AG04450 (cell line): ENCODE measurements at regions not wholly inside any gene's neighbourhood (a gene's known extent, or its start where the extent isn't known, plus 50 kb on each side); places are given as distances from the start of the nearest gene placed in this dataset.
"Not testable (repeated sequence)": the region's sequence is repeated elsewhere in the genome, so short reads cannot be mapped to it uniquely, and the experiment has no call there.

Source experiments
- CTCF ChIA-PET: fragments of 300-600, 350-600 bp; formaldehyde crosslinking; extraction: SDS; loops from one replicate; lab custom pipeline; 2022; ENCODE audit warnings: antibody characterized with exemption, inconsistent platforms; lab: Charles Lee
- POLR2A ChIA-PET: fragments of 350-600 bp; formaldehyde crosslinking; extraction: SDS; loops from one replicate; lab custom pipeline; 2021; ENCODE audit warnings: antibody characterized with exemption, inconsistent platforms; lab: Yijun Ruan, JAX
- DNase-seq: peaks from one replicate; pipeline ENCODE4 v3.0.0-alpha.2; 2011; ENCODE audit warnings: low read depth, low spot score
- H3K27ac ChIP-seq: one replicate; pipeline ENCODE4 v1.5.1; 2012; ENCODE audit warnings: low read depth, low read length, control low read depth
- H3K27me3 ChIP-seq: one replicate; pipeline ENCODE4 v1.6.0; 2012; ENCODE audit warnings: low read length; ENCODE audit not compliant: control insufficient read depth, insufficient read depth
- H3K4me3 ChIP-seq: 2 replicates; pipeline ENCODE4 v1.5.1; 2011; ENCODE audit warnings: mild to moderate bottlenecking, low read depth, low read length, control low read depth
- H3K9me3 ChIP-seq: 2 replicates; pipeline ENCODE4 v1.5.1; 2012; ENCODE audit warnings: low read length; ENCODE audit not compliant: control insufficient read depth, insufficient read depth
- TF ChIP-seq, protein P1 (sequence below): IDR thresholded peaks from 2 replicates; pipeline ENCODE4 v1.5.1; 2011; ENCODE audit warnings: low read depth, low read length, control low read depth, inconsistent platforms

GRCh38 chr13:50170447-50171037 is 155.3 kb downstream of the KCNRG start:
- Histone ChIP-seq H3K9me3 (no peaks in the 10 kb centered on the region), H3K27ac (no peak overlapping the region), H3K27me3 (no peaks in the 10 kb centered on the region), H3K4me3 (no peak overlapping the region)
- POLR2A ChIA-PET: no interaction called here
- CTCF ChIA-PET: interaction anchor here (0.7 to 1.3 kb wide), 3 partner anchors 361 to 630 kb away, joined by 3 to 4 read pairs (median 3); no protein-coding TSS in a partner anchor
- DNase-seq: no peak
- TF ChIP-seq, protein P1, sequence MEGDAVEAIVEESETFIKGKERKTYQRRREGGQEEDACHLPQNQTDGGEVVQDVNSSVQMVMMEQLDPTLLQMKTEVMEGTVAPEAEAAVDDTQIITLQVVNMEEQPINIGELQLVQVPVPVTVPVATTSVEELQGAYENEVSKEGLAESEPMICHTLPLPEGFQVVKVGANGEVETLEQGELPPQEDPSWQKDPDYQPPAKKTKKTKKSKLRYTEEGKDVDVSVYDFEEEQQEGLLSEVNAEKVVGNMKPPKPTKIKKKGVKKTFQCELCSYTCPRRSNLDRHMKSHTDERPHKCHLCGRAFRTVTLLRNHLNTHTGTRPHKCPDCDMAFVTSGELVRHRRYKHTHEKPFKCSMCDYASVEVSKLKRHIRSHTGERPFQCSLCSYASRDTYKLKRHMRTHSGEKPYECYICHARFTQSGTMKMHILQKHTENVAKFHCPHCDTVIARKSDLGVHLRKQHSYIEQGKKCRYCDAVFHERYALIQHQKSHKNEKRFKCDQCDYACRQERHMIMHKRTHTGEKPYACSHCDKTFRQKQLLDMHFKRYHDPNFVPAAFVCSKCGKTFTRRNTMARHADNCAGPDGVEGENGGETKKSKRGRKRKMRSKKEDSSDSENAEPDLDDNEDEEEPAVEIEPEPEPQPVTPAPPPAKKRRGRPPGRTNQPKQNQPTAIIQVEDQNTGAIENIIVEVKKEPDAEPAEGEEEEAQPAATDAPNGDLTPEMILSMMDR: peak; percentile 46

GRCh38 chr13:50171590-50172282 is 156.5 kb downstream of the KCNRG start:
- no peaks in the 10 kb centered on the region for H3K9me3 ChIP-seq
- no peak overlapping the region for H3K4me3 ChIP-seq
- no peaks in the 10 kb centered on the region for H3K27me3 ChIP-seq
- ChIA-PET POLR2A (no interaction called here), CTCF (no interaction called here)
- no peak for DNase-seq
- TF ChIP-seq, protein P1: no peak
- no peak overlapping the region for H3K27ac ChIP-seq

GRCh38 chr13:50173045-50173444 is 157.8 kb downstream of the KCNRG start:
- H3K9me3 ChIP-seq, H3K4me3 ChIP-seq, CTCF ChIA-PET, POLR2A ChIA-PET, H3K27ac ChIP-seq, DNase-seq, H3K27me3 ChIP-seq: not testable (repeated sequence)

- TF ChIP-seq, protein P1: no peak
- Histone ChIP-seq H3K4me3 (no peak overlapping the region), H3K27ac (no peak overlapping the region), H3K9me3 (no peaks in the 10 kb centered on the region), H3K27me3 (peaks cover 4% of the 10 kb centered on the region)
- ChIA-PET CTCF (no interaction called here), POLR2A (no interaction called here)
- DNase-seq: no peak
Observed at GRCh38 chr13:50174630-50175029, 159.4 kb downstream of the KCNRG start.

GRCh38 chr13:50179977-50180376 is 164.7 kb downstream of the KCNRG start:
- Histone ChIP-seq H3K27ac (no peak overlapping the region), H3K9me3 (no peaks in the 10 kb centered on the region), H3K27me3 (peaks cover 8% of the 10 kb centered on the region), H3K4me3 (no peak overlapping the region)
- ChIA-PET POLR2A (no interaction called here), CTCF (no interaction called here)
- TF ChIP-seq, protein P1: no peak
- DNase-seq: no peak

GRCh38 chr13:50185769-50186763 is 170.8 kb downstream of the KCNRG start:
- DNase-seq, H3K9me3 ChIP-seq, CTCF ChIA-PET, H3K4me3 ChIP-seq, H3K27me3 ChIP-seq, H3K27ac ChIP-seq, POLR2A ChIA-PET: not testable (repeated sequence)
